Activated CD8-positive, alpha-beta memory T cell treated with anti-CD3 and anti-CD28 coated beads, Interleukin-2, amount 10 ng/mL, durations not matched to agents 7 days and 5 days (primary cell): ENCODE measurements at regions not wholly inside any gene's neighbourhood (a gene's known extent, or its start where the extent isn't known, plus 50 kb on each side); places are given as distances from the start of the nearest gene placed in this dataset.
A peak's percentile ranks its signal among the peaks of the same experiment; 100 is the strongest.
"Not testable (repeated sequence)": the region's sequence is repeated elsewhere in the genome, so short reads cannot be mapped to it uniquely, and the experiment has no call there.

Experiments
- ATAC-seq: fragments of 150-1000 bp; cut with Tn5 transposase; one replicate; pipeline ENCODE4 v1.10.0; 2021; ENCODE audit warnings: moderate library complexity
- CTCF ChIA-PET: fragments of 350-600 bp; sonication (Branson Sonifier 250); formaldehyde crosslinking; loops from one replicate; lab custom pipeline; 2021; ENCODE audit warnings: antibody characterized with exemption; lab: Charles Lee
- DNase-seq: peaks from one replicate; pipeline ENCODE4 v3.0.0-alpha.2; 2020
- H3K27ac Mint-ChIP-seq: one replicate; pipeline ENCODE4 v1.8.0; 2021; ENCODE audit warnings: mild to moderate bottlenecking, mixed read lengths
- H3K27me3 Mint-ChIP-seq: one replicate; pipeline ENCODE4 v1.8.0; 2021; ENCODE audit warnings: mixed read lengths
- H3K36me3 Mint-ChIP-seq: one replicate; pipeline ENCODE4 v1.8.0; 2021; ENCODE audit warnings: mild to moderate bottlenecking, mixed read lengths
- H3K4me1 Mint-ChIP-seq: one replicate; pipeline ENCODE4 v1.8.0; 2021; ENCODE audit warnings: mixed read lengths
- H3K4me3 Mint-ChIP-seq: one replicate; pipeline ENCODE4 v1.8.0; 2021; ENCODE audit warnings: mild to moderate bottlenecking, moderate library complexity, mixed read lengths
- H3K9me3 Mint-ChIP-seq: one replicate; pipeline ENCODE4 v1.8.0; 2022; ENCODE audit warnings: low read depth, mixed read lengths

DNA sequence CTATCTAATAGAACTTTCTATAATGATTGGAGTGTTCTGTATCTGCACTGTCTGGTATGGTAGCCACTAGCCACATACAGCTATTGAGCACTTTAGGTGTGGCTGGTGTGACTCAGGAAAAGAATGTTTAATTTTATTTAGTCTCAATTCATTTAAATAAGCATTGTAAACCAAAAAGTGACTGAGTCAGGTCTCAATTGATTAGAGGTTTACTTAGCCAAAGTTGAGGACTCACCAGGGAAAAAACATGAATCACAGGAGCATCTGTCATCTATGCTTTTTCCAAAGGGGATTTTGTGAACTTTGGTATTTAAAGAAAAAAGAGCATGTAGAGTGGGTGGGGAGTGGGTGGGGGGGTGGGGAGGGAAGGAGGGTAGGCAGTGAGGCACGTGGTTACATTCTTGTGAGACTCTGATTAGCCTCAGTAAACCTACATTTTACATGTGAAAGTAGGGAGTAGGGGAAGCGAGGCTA lies 473.1 kb downstream of the ATP23 start:
- Mint-ChIP-seq H3K4me3 (no peak overlapping the region), H3K27me3 (peaks cover 8% of the 10 kb centered on the region), H3K4me1 (no peaks in the 10 kb centered on the region), H3K36me3 (no peaks in the 10 kb centered on the region), H3K27ac (no peak overlapping the region), H3K9me3 (no peaks in the 10 kb centered on the region)
- DNase-seq (no peak), ATAC-seq (no peak)
- CTCF ChIA-PET = no interaction called here

GRCh38 chr12:58415716-58416115 lies 474.3 kb downstream of the ATP23 start:
- Mint-ChIP-seq H3K27me3 (peaks cover 12% of the 10 kb centered on the region), H3K36me3 (no peaks in the 10 kb centered on the region), H3K4me1 (no peaks in the 10 kb centered on the region), H3K27ac (no peak overlapping the region), H3K4me3 (no peak overlapping the region), H3K9me3 (no peaks in the 10 kb centered on the region)
- CTCF ChIA-PET = no interaction called here
- ATAC-seq (no peak), DNase-seq (no peak)

- CTCF ChIA-PET = no interaction called here
- no peaks in the 10 kb centered on the region for H3K36me3 Mint-ChIP-seq
- H3K4me3 Mint-ChIP-seq = no peak overlapping the region
- H3K27me3 Mint-ChIP-seq = peaks cover 15% of the 10 kb centered on the region
- ATAC-seq (no peak), DNase-seq (no peak)
- no peaks in the 10 kb centered on the region for H3K9me3 Mint-ChIP-seq
- no peak overlapping the region for H3K27ac Mint-ChIP-seq
- H3K4me1 Mint-ChIP-seq = no peaks in the 10 kb centered on the region
Measured at GRCh38 chr12:58416236-58416635, 474.9 kb downstream of the ATP23 start.

DNA sequence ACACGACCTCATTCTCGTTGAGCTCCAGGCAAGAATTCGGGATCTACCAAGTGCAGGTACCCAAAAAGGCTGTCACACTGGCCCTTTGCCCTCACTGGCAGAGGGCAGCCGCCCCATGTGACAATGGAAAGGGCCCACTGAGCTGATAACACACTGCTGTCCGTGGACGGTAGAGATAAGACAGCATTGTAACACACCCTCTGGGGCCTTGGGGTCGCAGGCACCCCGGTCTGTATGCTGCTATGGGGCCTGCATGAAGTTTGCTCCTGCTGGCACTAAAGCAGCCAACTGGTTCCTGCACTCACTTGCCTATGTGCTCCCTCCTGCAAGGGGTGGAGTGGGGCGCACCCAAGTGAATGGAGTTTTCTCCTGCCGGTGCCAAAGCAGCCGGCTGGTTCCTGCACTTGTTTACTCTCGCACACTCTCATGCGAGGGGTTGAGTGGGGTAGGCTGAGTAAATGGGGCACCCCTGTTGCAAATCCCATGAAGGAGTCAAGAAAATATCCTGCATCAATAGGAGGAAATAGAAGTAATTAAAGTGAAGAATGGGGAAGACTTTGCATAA lies 477.9 kb downstream of the ATP23 start:
- Mint-ChIP-seq H3K36me3 (no peaks in the 10 kb centered on the region), H3K4me3 (no peak overlapping the region)
- ATAC-seq = no peak

DNA sequence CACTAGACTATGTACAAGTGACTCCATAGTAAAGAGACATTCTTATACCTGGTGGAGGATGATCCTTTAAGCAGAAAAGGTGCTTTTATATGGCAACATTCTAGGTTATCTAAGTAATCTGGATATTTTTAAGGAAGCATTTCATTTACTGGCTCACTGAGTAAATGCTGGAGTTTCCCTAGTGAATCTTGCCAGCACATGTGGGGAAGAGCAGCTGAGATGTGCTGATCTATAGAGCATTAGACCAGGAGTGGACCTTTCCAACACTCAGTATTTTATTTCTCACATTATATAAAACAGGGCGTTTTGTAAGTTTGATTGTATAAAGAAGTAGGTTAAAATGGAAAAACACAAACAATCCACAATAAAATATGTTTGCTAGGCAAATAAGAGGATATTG lies 478.5 kb downstream of the ATP23 start:
- CTCF ChIA-PET = no interaction called here
- no peak overlapping the region for H3K4me3 Mint-ChIP-seq
- ATAC-seq (no peak), DNase-seq (no peak)
- peaks cover 9% of the 10 kb centered on the region for H3K27me3 Mint-ChIP-seq
- no peak overlapping the region for H3K27ac Mint-ChIP-seq
- no peaks in the 10 kb centered on the region for H3K9me3 Mint-ChIP-seq
- peaks cover 15% of the 10 kb centered on the region for H3K4me1 Mint-ChIP-seq
- H3K36me3 Mint-ChIP-seq = no peaks in the 10 kb centered on the region

More for the DNA sequence above, 477.9 kb downstream of the ATP23 start:
- Mint-ChIP-seq H3K9me3 (no peaks in the 10 kb centered on the region), H3K4me1 (peaks cover 9% of the 10 kb centered on the region), H3K27me3 (peaks cover 9% of the 10 kb centered on the region), H3K27ac (no peak overlapping the region)
- CTCF ChIA-PET = no interaction called here
- DNase-seq = no peak

GRCh38 chr12:58420503-58420902 lies 479.1 kb downstream of the ATP23 start:
- H3K27me3 Mint-ChIP-seq = peaks cover 9% of the 10 kb centered on the region
- no peak for ATAC-seq
- no peak for DNase-seq
- H3K9me3 Mint-ChIP-seq = no peaks in the 10 kb centered on the region
- peaks cover 21% of the 10 kb centered on the region for H3K4me1 Mint-ChIP-seq
- H3K27ac Mint-ChIP-seq = no peak overlapping the region
- no peaks in the 10 kb centered on the region for H3K36me3 Mint-ChIP-seq
- CTCF ChIA-PET = no interaction called here
- no peak overlapping the region for H3K4me3 Mint-ChIP-seq

DNA sequence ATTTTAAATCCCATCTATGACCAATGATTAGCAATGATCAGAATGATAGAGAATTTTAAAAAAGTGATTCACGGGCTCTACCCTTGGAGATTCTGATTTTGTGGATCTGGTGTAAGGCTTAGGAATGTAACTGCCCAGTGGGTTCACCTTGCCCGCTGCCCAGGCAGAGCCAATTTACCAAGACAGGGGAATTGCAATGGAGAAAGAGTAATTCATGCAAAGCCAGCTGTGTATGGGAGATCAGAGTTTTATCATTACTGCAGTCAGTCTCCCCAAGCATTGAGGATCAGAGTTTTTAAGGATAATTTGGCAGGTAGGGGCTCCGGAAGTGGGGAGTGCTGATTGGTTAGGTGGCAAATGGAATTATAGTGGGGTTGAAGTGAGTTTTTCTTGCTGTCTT lies 480.6 kb downstream of the ATP23 start:
- no peak overlapping the region for H3K4me3 Mint-ChIP-seq
- peaks cover 32% of the 10 kb centered on the region for H3K4me1 Mint-ChIP-seq
- H3K9me3 Mint-ChIP-seq = no peaks in the 10 kb centered on the region
- H3K36me3 Mint-ChIP-seq = peaks cover 2% of the 10 kb centered on the region
- ATAC-seq (no peak), DNase-seq (no peak)
- H3K27ac Mint-ChIP-seq = no peak overlapping the region
- peaks cover 10% of the 10 kb centered on the region for H3K27me3 Mint-ChIP-seq
- CTCF ChIA-PET = no interaction called here

DNA sequence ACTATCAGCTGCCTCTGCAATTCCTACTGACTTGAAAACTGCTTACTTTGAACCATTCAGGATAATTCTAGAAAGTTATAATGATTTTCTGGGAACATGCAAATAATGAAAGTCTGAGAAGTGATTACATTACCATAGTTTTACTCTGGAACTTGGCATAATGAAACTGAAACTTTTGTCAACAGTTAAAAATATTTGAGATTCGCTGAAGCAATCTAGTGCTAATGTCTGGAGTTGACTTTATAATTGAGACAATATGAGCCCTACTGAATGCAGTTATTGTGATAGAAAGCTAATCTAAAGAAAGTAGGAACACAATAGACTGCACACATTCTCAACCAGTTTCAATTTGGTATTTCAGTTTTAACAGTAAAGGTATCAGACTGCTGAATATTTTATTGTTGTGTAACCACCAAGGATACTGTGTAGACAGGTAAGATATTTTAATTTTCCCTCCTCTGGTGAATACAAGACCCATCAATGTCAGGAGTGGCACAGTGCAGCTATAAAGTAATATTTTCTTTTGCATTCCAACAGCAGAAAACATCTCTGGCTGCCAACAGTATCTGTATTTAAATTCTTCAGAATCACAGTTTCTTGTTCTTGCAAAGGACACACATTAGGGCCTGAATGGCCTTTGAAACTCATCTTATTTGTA lies 483.5 kb downstream of the ATP23 start:
- Mint-ChIP-seq H3K27ac (peak overlapping the region; percentile 89), H3K36me3 (peaks cover 2% of the 10 kb centered on the region), H3K4me1 (peaks cover 32% of the 10 kb centered on the region), H3K9me3 (no peaks in the 10 kb centered on the region), H3K27me3 (peaks cover 21% of the 10 kb centered on the region), H3K4me3 (peak overlapping the region; percentile 19)
- ATAC-seq = peak; percentile 31
- CTCF ChIA-PET = no interaction called here
- no peak for DNase-seq

DNA sequence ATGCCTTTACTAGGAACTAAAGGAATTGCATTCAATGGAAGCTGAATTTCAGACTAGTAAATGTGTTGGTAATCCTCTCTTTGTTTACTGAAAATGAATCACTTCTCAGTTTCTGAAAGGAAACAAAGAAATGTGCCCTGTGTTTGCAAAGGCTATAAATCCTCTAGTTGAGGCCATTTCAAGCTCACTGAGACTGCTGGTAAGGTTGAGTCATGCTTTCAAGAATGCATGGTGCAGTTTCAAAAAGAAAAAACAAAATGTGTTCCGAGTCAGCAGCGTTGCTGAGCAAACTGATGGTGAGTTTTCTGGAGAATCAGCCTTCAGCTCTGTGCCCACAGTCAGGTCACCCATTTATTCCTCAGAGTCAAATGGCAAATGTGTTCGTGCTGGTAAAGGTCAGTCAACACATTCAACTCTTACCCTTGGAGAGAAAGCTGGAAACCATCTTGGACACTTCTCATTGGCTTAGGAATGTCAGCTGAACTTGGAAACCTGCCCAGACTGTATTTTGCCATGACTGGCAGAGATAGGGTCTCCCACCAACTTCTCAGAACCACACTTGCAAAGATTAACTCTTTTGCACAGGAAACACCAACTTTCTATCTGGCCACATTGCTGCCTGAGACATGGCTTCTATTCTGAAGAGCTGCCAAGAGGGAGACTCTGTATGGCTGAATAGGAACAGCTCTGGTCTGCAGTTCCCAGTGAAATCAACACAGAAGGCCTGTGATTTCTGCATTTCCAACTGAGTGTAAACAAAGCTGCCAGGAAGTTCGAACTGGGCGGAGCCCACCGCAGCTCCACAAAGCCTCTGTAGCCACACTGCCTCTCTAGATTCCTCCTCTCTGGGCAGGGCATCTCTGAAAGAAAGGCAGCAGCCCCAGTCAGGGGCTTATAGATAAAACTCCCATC lies 484.4 kb downstream of the ATP23 start:
- Mint-ChIP-seq H3K27me3 (peaks cover 18% of the 10 kb centered on the region), H3K9me3 (no peaks in the 10 kb centered on the region), H3K27ac (peak overlapping the region; percentile 89), H3K36me3 (peaks cover 2% of the 10 kb centered on the region), H3K4me1 (peaks cover 32% of the 10 kb centered on the region), H3K4me3 (peak overlapping the region; percentile 29)
- peak; percentile 85 for ATAC-seq
- peak; percentile 55 for DNase-seq
- CTCF ChIA-PET = interaction anchor here (1.1 kb wide), 1 partner anchor 37 kb away, joined by 4 read pairs; no protein-coding TSS in a partner anchor

DNA sequence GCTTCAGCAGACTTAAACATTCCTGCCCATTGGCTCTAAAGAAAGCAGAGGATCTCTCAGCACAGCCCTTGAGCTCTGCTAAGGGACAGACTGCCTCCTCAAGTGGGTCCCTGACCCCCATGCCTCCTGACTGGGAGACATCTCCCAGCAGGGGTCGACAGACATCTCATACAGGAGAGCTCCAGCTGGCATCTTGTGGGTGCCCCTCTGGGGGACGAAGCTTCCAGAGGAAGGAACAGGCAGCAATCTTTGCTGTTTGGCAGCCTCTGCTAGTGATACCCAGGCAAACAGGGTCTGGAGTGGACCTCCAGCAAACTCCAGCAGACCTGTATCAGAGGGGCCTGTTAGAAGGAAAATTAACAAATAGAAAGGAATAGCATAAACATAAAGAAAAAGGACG lies 485.1 kb downstream of the ATP23 start:
- DNase-seq, H3K4me3 Mint-ChIP-seq, H3K36me3 Mint-ChIP-seq, H3K9me3 Mint-ChIP-seq, ATAC-seq: not testable (repeated sequence)
- peaks cover 32% of the 10 kb centered on the region for H3K4me1 Mint-ChIP-seq
- peaks cover 15% of the 10 kb centered on the region for H3K27me3 Mint-ChIP-seq
- CTCF ChIA-PET = interaction anchor here (1.1 kb wide), 1 partner anchor 38 kb away, joined by 4 read pairs; no protein-coding TSS in a partner anchor
- peak overlapping the region; percentile 89 for H3K27ac Mint-ChIP-seq

DNA sequence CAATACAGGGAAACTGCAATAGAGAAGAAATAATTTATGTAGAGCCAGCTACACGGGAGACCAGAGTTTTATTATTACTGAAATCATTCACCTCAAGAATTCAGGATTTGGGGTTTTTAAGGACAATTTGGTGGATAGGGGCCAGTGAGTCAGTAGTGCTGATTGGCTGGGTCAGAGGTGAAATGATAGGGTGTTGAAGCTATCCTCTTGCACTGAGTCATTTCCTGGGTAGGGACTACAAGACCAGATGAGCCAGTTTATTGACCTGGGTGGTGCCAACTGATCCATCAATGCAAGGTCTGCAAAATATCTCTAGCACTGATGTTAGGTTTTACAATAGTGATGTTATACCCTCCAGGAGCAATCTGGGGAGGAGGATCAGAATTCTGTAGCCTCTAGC lies 486.3 kb downstream of the LRIG3 start:
- Mint-ChIP-seq H3K4me3 (no peak overlapping the region), H3K36me3 (no peaks in the 10 kb centered on the region), H3K27ac (no peak overlapping the region), H3K9me3 (peaks cover 2% of the 10 kb centered on the region), H3K27me3 (peaks cover 6% of the 10 kb centered on the region), H3K4me1 (no peaks in the 10 kb centered on the region)
- ATAC-seq = no peak
- CTCF ChIA-PET = no interaction called here
- no peak for DNase-seq

DNA sequence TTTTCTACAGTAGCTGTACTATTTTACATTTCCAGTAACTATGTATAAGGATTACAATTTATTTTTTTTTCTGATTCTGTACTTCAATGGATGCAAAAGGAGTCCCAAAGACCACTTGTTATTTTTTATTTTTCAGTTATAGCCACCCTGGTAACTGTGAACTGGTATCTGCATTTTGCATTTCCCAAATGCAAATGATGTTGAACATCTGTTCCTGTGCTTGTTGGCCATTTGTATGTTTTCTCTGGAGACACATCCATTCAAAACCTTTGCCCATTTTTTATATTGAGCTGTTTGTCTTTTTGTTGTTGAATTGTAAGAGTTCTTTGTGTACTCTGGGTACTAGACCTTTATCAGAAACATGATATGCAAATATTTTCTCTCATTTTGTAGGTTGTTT lies 485.6 kb downstream of the LRIG3 start:
- Mint-ChIP-seq H3K27ac (no peak overlapping the region), H3K9me3 (peaks cover 2% of the 10 kb centered on the region), H3K4me1 (no peaks in the 10 kb centered on the region), H3K4me3 (no peak overlapping the region), H3K36me3 (no peaks in the 10 kb centered on the region), H3K27me3 (peaks cover 3% of the 10 kb centered on the region)
- DNase-seq = no peak
- ATAC-seq = no peak
- CTCF ChIA-PET = no interaction called here

DNA sequence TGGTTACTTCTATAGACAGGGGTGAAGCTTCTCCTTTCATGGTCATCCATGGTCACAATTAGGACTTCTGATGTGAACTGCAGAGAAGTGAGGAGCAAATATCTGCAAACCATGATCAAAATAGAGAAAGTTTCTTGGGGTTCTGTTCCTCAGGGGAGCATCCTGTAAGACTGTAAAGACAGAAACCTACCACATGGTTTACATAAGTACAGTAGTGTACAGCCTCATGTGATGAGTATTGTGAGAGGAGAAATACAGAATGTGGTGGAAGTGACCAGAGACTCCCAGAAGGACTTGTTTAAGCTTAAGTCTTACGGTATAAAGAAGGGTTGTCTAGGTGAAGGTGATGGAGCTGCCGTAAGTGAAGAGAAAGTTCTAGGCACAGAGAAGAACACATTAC lies 484.7 kb downstream of the LRIG3 start:
- H3K27me3 Mint-ChIP-seq = no peaks in the 10 kb centered on the region
- no peak overlapping the region for H3K27ac Mint-ChIP-seq
- ATAC-seq (no peak), DNase-seq (no peak)
- H3K36me3 Mint-ChIP-seq = no peaks in the 10 kb centered on the region
- H3K4me1 Mint-ChIP-seq = no peaks in the 10 kb centered on the region
- peaks cover 2% of the 10 kb centered on the region for H3K9me3 Mint-ChIP-seq
- CTCF ChIA-PET = no interaction called here
- no peak overlapping the region for H3K4me3 Mint-ChIP-seq
